HG03571 (cell line): ENCODE measurements at regions not wholly inside any gene's neighbourhood (a gene's known extent, or its start where the extent isn't known, plus 50 kb on each side); places are given as distances from the start of the nearest gene placed in this dataset.

Source experiments
- ATAC-seq: cut with Tn5 transposase; IDR thresholded peaks from one replicate; pipeline ENCODE4 v1.9.1; 2021; ENCODE audit not compliant: unreplicated experiment

- no peak for ATAC-seq
These were observed 513.1 kb upstream of the RAB6C start for GRCh38 chr2:129466389-129466788.

- ATAC-seq: no peak
These were observed 512.3 kb upstream of the RAB6C start for GRCh38 chr2:129467012-129467779.

- no peak for ATAC-seq
These were observed 511.5 kb upstream of the RAB6C start for GRCh38 chr2:129467941-129468340.

- no peak for ATAC-seq
These were observed 510.6 kb upstream of the RAB6C start for GRCh38 chr2:129468879-129469278.

GRCh38 chr2:129469389-129469788, 510.1 kb upstream of the RAB6C start:
- ATAC-seq: no peak

- no peak for ATAC-seq
These were observed 509.6 kb upstream of the RAB6C start for GRCh38 chr2:129469871-129470270.

- ATAC-seq: no peak
These were observed 500.5 kb upstream of the RAB6C start for GRCh38 chr2:129478902-129479517.

GRCh38 chr2:129479892-129480291, 499.6 kb upstream of the RAB6C start:
- ATAC-seq: no peak

- no peak for ATAC-seq
These were observed 498.7 kb upstream of the RAB6C start for GRCh38 chr2:129480790-129481189.

GRCh38 chr2:129481306-129482219, 497.9 kb upstream of the RAB6C start:
- ATAC-seq: no peak

GRCh38 chr2:129482626-129483025, 496.8 kb upstream of the RAB6C start:
- ATAC-seq: no peak

- peak; percentile 52 for ATAC-seq
These were observed 496.1 kb upstream of the RAB6C start for GRCh38 chr2:129483366-129483765.

- no peak for ATAC-seq
These were observed 494.2 kb upstream of the RAB6C start for GRCh38 chr2:129484999-129485897.

GRCh38 chr2:129488376-129488775, 491.1 kb upstream of the RAB6C start:
- ATAC-seq: no peak

- no peak for ATAC-seq
These were observed 488.8 kb upstream of the RAB6C start for GRCh38 chr2:129490641-129491040.

- ATAC-seq: no peak
These were observed 488.2 kb upstream of the RAB6C start for GRCh38 chr2:129491308-129491707.

- ATAC-seq: no peak
These were observed 486.9 kb upstream of the RAB6C start for GRCh38 chr2:129492548-129492947.

GRCh38 chr2:129499747-129500146, 479.7 kb upstream of the RAB6C start:
- no peak for ATAC-seq

GRCh38 chr2:129502781-129503180, 476.7 kb upstream of the RAB6C start:
- no peak for ATAC-seq

- ATAC-seq: no peak
These were observed 474.8 kb upstream of the RAB6C start for GRCh38 chr2:129504646-129505045.

- no peak for ATAC-seq
These were observed 460.5 kb upstream of the RAB6C start for GRCh38 chr2:129518937-129519336.
